SK-N-MC (cell line): ENCODE measurements at regions not wholly inside any gene's neighbourhood (a gene's known extent, or its start where the extent isn't known, plus 50 kb on each side); places are given as distances from the start of the nearest gene placed in this dataset.

Experiments used
- EZH2 ChIP-seq: fragments of 200-600 bp; sonication (generic); IDR thresholded peaks from one replicate; pipeline ENCODE4 v1.6.1; 2017; ENCODE audit warnings: antibody characterized with exemption
- FOXP2 ChIP-seq: optimal IDR thresholded peaks from 2 replicates; pipeline ENCODE3; 2011; ENCODE audit warnings: mild to moderate bottlenecking, moderate library complexity; ENCODE audit not compliant: insufficient read depth; ENCODE audit errors: extremely low read length, control extremely low read depth
- POLR2AphosphoS5 ChIP-seq: IDR thresholded peaks from 2 replicates; pipeline ENCODE4 v1.6.1; 2012; ENCODE audit warnings: mild to moderate bottlenecking, low read depth, low read length, borderline replicate concordance

DNA sequence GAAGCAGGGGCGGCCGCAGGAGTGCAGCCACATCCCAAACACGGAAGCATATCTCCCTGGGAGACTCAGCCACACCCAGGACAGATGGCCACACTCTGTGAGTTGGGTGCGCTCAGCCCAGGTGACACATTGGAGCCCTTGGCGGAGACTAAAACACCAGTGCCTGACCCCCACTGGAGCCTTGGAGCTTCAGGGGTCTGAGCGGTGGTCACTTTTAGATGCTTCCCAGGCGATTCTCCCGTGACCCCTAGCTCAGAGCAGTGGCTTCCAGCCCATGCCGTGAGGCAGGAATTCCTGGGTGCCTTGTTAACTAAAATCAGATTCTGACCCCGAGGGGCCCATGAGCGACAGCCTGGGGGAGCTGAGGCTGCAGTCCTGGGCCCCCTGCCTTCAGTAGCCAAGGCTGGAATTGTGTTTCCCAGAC, 54.5 kb downstream of the PLXNA1 start:
- no peak for TF ChIP-seq POLR2AphosphoS5
- TF ChIP-seq EZH2: no peak
- no peak for TF ChIP-seq FOXP2
